ENCODE measurements at regions not wholly inside any gene's neighbourhood (a gene's known extent, or its start where the extent isn't known, plus 50 kb on each side); places are given as distances from the start of the nearest gene placed in this dataset.
"Not testable (repeated sequence)": the region's sequence is repeated elsewhere in the genome, so short reads cannot be mapped to it uniquely, and the experiment has no call there.

- no peak for DNase-seq (ENCODE audit: extremely low read depth in 1 of 11, low read depth in 9 of 11, low spot score in 4 of 11)
Measured at GRCh38 chr16:85441890-85442670, 171.0 kb upstream of the GSE1 start.

GRCh38 chr16:85443116-85443515, 170.0 kb upstream of the GSE1 start:
- no peak for DNase-seq (ENCODE audit: extremely low read depth in 1 of 11, low read depth in 9 of 11, low spot score in 4 of 11)

GRCh38 chr16:85443531-85443930, 169.6 kb upstream of the GSE1 start:
- no peak for DNase-seq (ENCODE audit: extremely low read depth in 1 of 11, low read depth in 9 of 11, low spot score in 4 of 11)

GRCh38 chr16:85445064-85445778, 167.9 kb upstream of the GSE1 start:
- no peak for DNase-seq (ENCODE audit: extremely low read depth in 1 of 11, low read depth in 9 of 11, low spot score in 4 of 11)

GRCh38 chr16:85445779-85446222, 167.3 kb upstream of the GSE1 start:
- no peak for DNase-seq (ENCODE audit: extremely low read depth in 1 of 11, low read depth in 9 of 11, low spot score in 4 of 11)

GRCh38 chr16:85446951-85447692, 166.0 kb upstream of the GSE1 start:
- DNase-seq (ENCODE audit: extremely low read depth in 1 of 11, low read depth in 9 of 11, low spot score in 4 of 11), result no peak

GRCh38 chr16:85447693-85448313, 165.3 kb upstream of the GSE1 start:
- no peak for DNase-seq (ENCODE audit: extremely low read depth in 1 of 11, low read depth in 9 of 11, low spot score in 4 of 11)

- DNase-seq (ENCODE audit: extremely low read depth in 1 of 11, low read depth in 9 of 11, low spot score in 4 of 11), result no peak
Measured at GRCh38 chr16:85448557-85449190, 164.4 kb upstream of the GSE1 start.

GRCh38 chr16:85449191-85449884, 163.8 kb upstream of the GSE1 start:
- no peak for DNase-seq (ENCODE audit: extremely low read depth in 1 of 11, low read depth in 9 of 11, low spot score in 4 of 11)

- no peak for DNase-seq (ENCODE audit: extremely low read depth in 1 of 11, low read depth in 9 of 11, low spot score in 4 of 11)
Measured at GRCh38 chr16:85449885-85450245, 163.3 kb upstream of the GSE1 start.

- DNase-seq (ENCODE audit: extremely low read depth in 1 of 11, low read depth in 9 of 11, low spot score in 4 of 11), result not testable (repeated sequence)
Measured at GRCh38 chr16:85451142-85451541, 162.0 kb upstream of the GSE1 start.

- DNase-seq (ENCODE audit: extremely low read depth in 1 of 11, low read depth in 9 of 11, low spot score in 4 of 11), result no peak
Measured at GRCh38 chr16:85451641-85452363, 161.3 kb upstream of the GSE1 start.

- no peak for DNase-seq (ENCODE audit: extremely low read depth in 1 of 11, low read depth in 9 of 11, low spot score in 4 of 11)
Measured at GRCh38 chr16:85452364-85453193, 160.5 kb upstream of the GSE1 start.

GRCh38 chr16:85453194-85453678, 159.9 kb upstream of the GSE1 start:
- no peak for DNase-seq (ENCODE audit: extremely low read depth in 1 of 11, low read depth in 9 of 11, low spot score in 4 of 11)

- DNase-seq (ENCODE audit: extremely low read depth in 1 of 11, low read depth in 9 of 11, low spot score in 4 of 11), result no peak
Measured at GRCh38 chr16:85453703-85454102, 159.4 kb upstream of the GSE1 start.

- DNase-seq (ENCODE audit: extremely low read depth in 1 of 11, low read depth in 9 of 11, low spot score in 4 of 11), result no peak
Measured at GRCh38 chr16:85454171-85454872, 158.8 kb upstream of the GSE1 start.

Measured in renal cortex interstitium (tissue), 11 donors.